Loucy (cell line): ENCODE measurements at regions not wholly inside any gene's neighbourhood (a gene's known extent, or its start where the extent isn't known, plus 50 kb on each side); places are given as distances from the start of the nearest gene placed in this dataset.

Experiments
- H2AFZ ChIP-seq: fragments of 200-600 bp; sonication (generic); 2 replicates; pipeline ENCODE4 v1.6.0; 2016; ENCODE audit warnings: antibody characterized with exemption, mild to moderate bottlenecking, low read length, moderate library complexity
- H3F3A ChIP-seq: fragments of 200-600 bp; 2 replicates; pipeline ENCODE4 v1.6.0; 2016; ENCODE audit warnings: antibody characterized with exemption, low read depth, mild to moderate bottlenecking
- H3K27me3 ChIP-seq: fragments of 200-600 bp; sonication (generic); 2 replicates; pipeline ENCODE4 v1.6.1; 2014; ENCODE audit warnings: low read length, mild to moderate bottlenecking; ENCODE audit not compliant: insufficient read depth, poor library complexity, severe bottlenecking
- H3K36me3 ChIP-seq: fragments of 200-600 bp; sonication (generic); 2 replicates; pipeline ENCODE4 v1.6.1; 2016; ENCODE audit warnings: low read length; ENCODE audit not compliant: insufficient read depth
- H3K4me1 ChIP-seq: fragments of 200-600 bp; sonication (generic); 2 replicates; pipeline ENCODE4 v1.5.1; 2014; ENCODE audit warnings: low read length, mild to moderate bottlenecking; ENCODE audit not compliant: insufficient read depth, poor library complexity, severe bottlenecking
- H3K4me2 ChIP-seq: fragments of 200-600 bp; sonication (generic); 2 replicates; pipeline ENCODE4 v1.6.0; 2014; ENCODE audit warnings: antibody characterized with exemption, low read length, low read depth, mild to moderate bottlenecking; ENCODE audit not compliant: poor library complexity, severe bottlenecking
- H3K4me3 ChIP-seq: fragments of 200-600 bp; sonication (generic); 2 replicates; pipeline ENCODE4 v1.5.1; 2014; ENCODE audit warnings: low read length, mild to moderate bottlenecking, mixed read lengths; ENCODE audit not compliant: poor library complexity, severe bottlenecking
- H3K79me2 ChIP-seq: fragments of 200-600 bp; sonication (generic); 2 replicates; pipeline ENCODE4 v1.6.1; 2014; ENCODE audit warnings: low read length; ENCODE audit not compliant: insufficient read depth
- H3K9ac ChIP-seq: fragments of 200-600 bp; sonication (generic); 2 replicates; pipeline ENCODE4 v1.6.0; 2014; ENCODE audit warnings: mild to moderate bottlenecking, low read depth, low read length, moderate library complexity; ENCODE audit not compliant: poor library complexity, severe bottlenecking
- H3K9me2 ChIP-seq: fragments of 200-600 bp; sonication (generic); replicated peaks from 2 replicates; pipeline ENCODE4 v1.6.1; 2016; ENCODE audit warnings: low read depth, low read length, mixed read lengths
- H3K9me3 ChIP-seq: fragments of 200-600 bp; sonication (generic); 2 replicates; pipeline ENCODE4 v1.6.1; 2014; ENCODE audit warnings: mild to moderate bottlenecking, antibody characterized with exemption, low read length, low read depth; ENCODE audit not compliant: insufficient read depth
- H4K20me1 ChIP-seq: fragments of 200-600 bp; sonication (generic); 2 replicates; pipeline ENCODE4 v1.6.0; 2014; ENCODE audit warnings: antibody characterized with exemption, low read length, mild to moderate bottlenecking; ENCODE audit not compliant: insufficient read depth, poor library complexity, severe bottlenecking
- EZH2phosphoT487 ChIP-seq: fragments of 200-600 bp; IDR thresholded peaks from 2 replicates; pipeline ENCODE4 v1.6.1; 2018; ENCODE audit warnings: antibody characterized with exemption, mild to moderate bottlenecking, moderate library complexity, borderline replicate concordance
- TF ChIP-seq, protein P1 (sequence below): fragments of 200-600 bp; sonication (generic); conservative IDR thresholded peaks from 2 replicates; pipeline ENCODE4 v1.5.1; 2014; ENCODE audit warnings: mild to moderate bottlenecking, antibody characterized with exemption, low read length

DNA sequence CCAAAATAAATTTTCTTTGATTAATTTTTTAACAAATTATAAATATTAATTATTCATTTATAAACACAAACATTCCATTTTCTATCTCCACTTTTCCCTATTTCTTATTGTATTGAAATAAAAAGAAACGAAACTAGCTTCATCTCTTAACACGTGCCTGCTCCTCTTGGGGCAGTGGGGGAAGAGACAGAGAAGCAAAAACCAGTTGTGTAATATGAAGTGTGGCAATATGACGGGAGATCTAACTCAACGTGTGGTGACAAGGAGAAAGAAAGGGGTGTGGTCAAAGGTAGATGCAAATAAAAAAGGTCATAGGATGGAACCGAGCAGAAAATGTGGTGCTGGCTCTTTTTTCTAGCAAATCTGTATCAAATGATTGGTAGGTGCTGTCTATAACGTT is 106.9 kb upstream of the SLC8A1 start:
- H2AFZ ChIP-seq, result no peak overlapping the region

GRCh38 chr2:40559175-40559574 is 107.3 kb upstream of the SLC8A1 start:
- Histone ChIP-seq H3F3A (no peaks in the 10 kb centered on the region), H3K9me3 (no peaks in the 10 kb centered on the region), H3K4me2 (no peak overlapping the region), H3K4me3 (no peak overlapping the region), H3K4me1 (no peaks in the 10 kb centered on the region), H3K9ac (no peak overlapping the region), H2AFZ (no peak overlapping the region), H3K36me3 (no peaks in the 10 kb centered on the region), H4K20me1 (no peaks in the 10 kb centered on the region), H3K9me2 (no peaks in the 10 kb centered on the region), H3K79me2 (no peaks in the 10 kb centered on the region), H3K27me3 (no peaks in the 10 kb centered on the region)
- TF ChIP-seq, protein P1, sequence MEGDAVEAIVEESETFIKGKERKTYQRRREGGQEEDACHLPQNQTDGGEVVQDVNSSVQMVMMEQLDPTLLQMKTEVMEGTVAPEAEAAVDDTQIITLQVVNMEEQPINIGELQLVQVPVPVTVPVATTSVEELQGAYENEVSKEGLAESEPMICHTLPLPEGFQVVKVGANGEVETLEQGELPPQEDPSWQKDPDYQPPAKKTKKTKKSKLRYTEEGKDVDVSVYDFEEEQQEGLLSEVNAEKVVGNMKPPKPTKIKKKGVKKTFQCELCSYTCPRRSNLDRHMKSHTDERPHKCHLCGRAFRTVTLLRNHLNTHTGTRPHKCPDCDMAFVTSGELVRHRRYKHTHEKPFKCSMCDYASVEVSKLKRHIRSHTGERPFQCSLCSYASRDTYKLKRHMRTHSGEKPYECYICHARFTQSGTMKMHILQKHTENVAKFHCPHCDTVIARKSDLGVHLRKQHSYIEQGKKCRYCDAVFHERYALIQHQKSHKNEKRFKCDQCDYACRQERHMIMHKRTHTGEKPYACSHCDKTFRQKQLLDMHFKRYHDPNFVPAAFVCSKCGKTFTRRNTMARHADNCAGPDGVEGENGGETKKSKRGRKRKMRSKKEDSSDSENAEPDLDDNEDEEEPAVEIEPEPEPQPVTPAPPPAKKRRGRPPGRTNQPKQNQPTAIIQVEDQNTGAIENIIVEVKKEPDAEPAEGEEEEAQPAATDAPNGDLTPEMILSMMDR, result no peak
- TF ChIP-seq EZH2phosphoT487, result no peak

More for the DNA sequence above, 106.9 kb upstream of the SLC8A1 start:
- H3K9ac ChIP-seq, result no peak overlapping the region
- H3K36me3 ChIP-seq, result no peaks in the 10 kb centered on the region
- no peak overlapping the region for H3K4me3 ChIP-seq
- H3K9me2 ChIP-seq, result no peaks in the 10 kb centered on the region
- no peaks in the 10 kb centered on the region for H3F3A ChIP-seq
- no peaks in the 10 kb centered on the region for H3K79me2 ChIP-seq
- no peaks in the 10 kb centered on the region for H3K27me3 ChIP-seq
- no peak for TF ChIP-seq EZH2phosphoT487
- TF ChIP-seq, protein P1, result no peak
- H3K4me1 ChIP-seq, result no peaks in the 10 kb centered on the region
- no peaks in the 10 kb centered on the region for H3K9me3 ChIP-seq
- H3K4me2 ChIP-seq, result no peak overlapping the region
- H4K20me1 ChIP-seq, result no peaks in the 10 kb centered on the region

DNA sequence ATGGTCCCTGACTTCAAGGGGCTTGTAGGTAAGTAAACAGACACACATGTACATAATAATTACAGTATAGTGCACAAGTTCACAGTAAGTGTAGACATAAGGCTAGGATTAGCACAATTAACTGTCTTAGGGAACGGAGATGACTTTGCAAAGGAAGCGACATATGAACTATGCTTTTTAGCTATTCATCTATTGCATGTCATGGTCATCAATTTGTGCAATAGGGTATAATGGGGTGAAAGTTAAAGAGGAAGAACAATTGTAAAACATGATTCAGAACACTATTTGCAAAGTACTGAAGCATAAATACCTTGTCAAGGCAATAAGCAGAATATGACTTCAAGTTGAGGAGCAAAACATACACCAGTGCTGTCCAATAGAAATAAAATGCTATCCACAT is 112.3 kb upstream of the SLC8A1 start:
- no peak overlapping the region for H3K4me2 ChIP-seq
- no peak overlapping the region for H2AFZ ChIP-seq
- TF ChIP-seq EZH2phosphoT487, result no peak
- TF ChIP-seq, protein P1, result no peak
- no peaks in the 10 kb centered on the region for H3F3A ChIP-seq
- H4K20me1 ChIP-seq, result no peaks in the 10 kb centered on the region
- no peak overlapping the region for H3K9ac ChIP-seq
- no peaks in the 10 kb centered on the region for H3K9me2 ChIP-seq
- H3K36me3 ChIP-seq, result no peaks in the 10 kb centered on the region
- no peaks in the 10 kb centered on the region for H3K79me2 ChIP-seq
- no peaks in the 10 kb centered on the region for H3K9me3 ChIP-seq
- H3K27me3 ChIP-seq, result no peaks in the 10 kb centered on the region
- H3K4me1 ChIP-seq, result no peaks in the 10 kb centered on the region
- no peak overlapping the region for H3K4me3 ChIP-seq
